SK-N-SH treated with all-trans-retinoic acid at 6 μM for 48 hours (cell line): ENCODE measurements at regions not wholly inside any gene's neighbourhood (a gene's known extent, or its start where the extent isn't known, plus 50 kb on each side); places are given as distances from the start of the nearest gene placed in this dataset.

ENCODE experiments used
- ARNTL ChIP-seq: fragments of 450-650 bp; formaldehyde crosslinking; IDR thresholded peaks from 2 replicates; pipeline ENCODE4 v1.5.0; 2020; ENCODE audit warnings: low read depth, mild to moderate bottlenecking, moderate library complexity, borderline replicate concordance
- BACH2 ChIP-seq: fragments of 250-450 bp; sonication (Bioruptor Pico); IDR thresholded peaks from 2 replicates; pipeline ENCODE4 v1.9.0; 2021; ENCODE audit warnings: mild to moderate bottlenecking, borderline replicate concordance
- ESRRG ChIP-seq: fragments of 250-450 bp; sonication (Bioruptor Pico); IDR thresholded peaks from 2 replicates; pipeline ENCODE4 v1.6.1; 2021; ENCODE audit warnings: mild to moderate bottlenecking
- OSR1 ChIP-seq: fragments of 250-450 bp; sonication (Bioruptor Pico); IDR thresholded peaks from 2 replicates; pipeline ENCODE4 v1.8.0; 2022; ENCODE audit warnings: moderate library complexity, mild to moderate bottlenecking, inconsistent platforms
- RARB ChIP-seq: fragments of 250-450 bp; sonication (Bioruptor Pico); IDR thresholded peaks from 2 replicates; pipeline ENCODE4 v1.8.0; 2021; ENCODE audit warnings: mild to moderate bottlenecking, moderate library complexity
- ZC3H10 ChIP-seq: fragments of 250-450 bp; sonication (Bioruptor Pico); IDR thresholded peaks from 2 replicates; pipeline ENCODE4 v1.5.1; 2021; ENCODE audit warnings: mild to moderate bottlenecking, moderate library complexity
- ZFP3 ChIP-seq: fragments of 250-450 bp; sonication (Bioruptor Pico); IDR thresholded peaks from 2 replicates; pipeline ENCODE4 v1.5.0; 2020; ENCODE audit warnings: mild to moderate bottlenecking, moderate library complexity
- ZNF70 ChIP-seq: fragments of 450-650 bp; formaldehyde crosslinking; IDR thresholded peaks from 2 replicates; pipeline ENCODE4 v1.5.0; 2020; ENCODE audit warnings: mild to moderate bottlenecking, moderate library complexity
- TF ChIP-seq, protein P1 (sequence below): fragments of 250-450 bp; sonication (Bioruptor Pico); IDR thresholded peaks from 2 replicates; pipeline ENCODE4 v1.5.1; 2020; ENCODE audit warnings: low read depth, mild to moderate bottlenecking, moderate library complexity
- TF ChIP-seq, protein P2 (sequence below): fragments of 250-450 bp; sonication (Bioruptor Pico); IDR thresholded peaks from 2 replicates; pipeline ENCODE4 v1.8.0; 2020; ENCODE audit warnings: mild to moderate bottlenecking, moderate library complexity, borderline replicate concordance

GRCh38 chr12:131245564-131246355, 292.1 kb downstream of the ADGRD1 start:
- TF ChIP-seq BACH2 (CRISPR knock-in tag) (no peak), ZNF70 (CRISPR knock-in tag) (no peak), ARNTL (no peak), ZFP3 (CRISPR knock-in tag) (no peak), RARB (CRISPR knock-in tag) (no peak), OSR1 (no peak), ESRRG (CRISPR knock-in tag) (no peak), ZC3H10 (CRISPR knock-in tag) (no peak)
- TF ChIP-seq, protein P1, sequence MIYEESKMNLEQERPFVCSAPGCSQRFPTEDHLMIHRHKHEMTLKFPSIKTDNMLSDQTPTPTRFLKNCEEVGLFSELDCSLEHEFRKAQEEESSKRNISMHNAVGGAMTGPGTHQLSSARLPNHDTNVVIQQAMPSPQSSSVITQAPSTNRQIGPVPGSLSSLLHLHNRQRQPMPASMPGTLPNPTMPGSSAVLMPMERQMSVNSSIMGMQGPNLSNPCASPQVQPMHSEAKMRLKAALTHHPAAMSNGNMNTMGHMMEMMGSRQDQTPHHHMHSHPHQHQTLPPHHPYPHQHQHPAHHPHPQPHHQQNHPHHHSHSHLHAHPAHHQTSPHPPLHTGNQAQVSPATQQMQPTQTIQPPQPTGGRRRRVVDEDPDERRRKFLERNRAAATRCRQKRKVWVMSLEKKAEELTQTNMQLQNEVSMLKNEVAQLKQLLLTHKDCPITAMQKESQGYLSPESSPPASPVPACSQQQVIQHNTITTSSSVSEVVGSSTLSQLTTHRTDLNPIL = no peak
- TF ChIP-seq, protein P2, sequence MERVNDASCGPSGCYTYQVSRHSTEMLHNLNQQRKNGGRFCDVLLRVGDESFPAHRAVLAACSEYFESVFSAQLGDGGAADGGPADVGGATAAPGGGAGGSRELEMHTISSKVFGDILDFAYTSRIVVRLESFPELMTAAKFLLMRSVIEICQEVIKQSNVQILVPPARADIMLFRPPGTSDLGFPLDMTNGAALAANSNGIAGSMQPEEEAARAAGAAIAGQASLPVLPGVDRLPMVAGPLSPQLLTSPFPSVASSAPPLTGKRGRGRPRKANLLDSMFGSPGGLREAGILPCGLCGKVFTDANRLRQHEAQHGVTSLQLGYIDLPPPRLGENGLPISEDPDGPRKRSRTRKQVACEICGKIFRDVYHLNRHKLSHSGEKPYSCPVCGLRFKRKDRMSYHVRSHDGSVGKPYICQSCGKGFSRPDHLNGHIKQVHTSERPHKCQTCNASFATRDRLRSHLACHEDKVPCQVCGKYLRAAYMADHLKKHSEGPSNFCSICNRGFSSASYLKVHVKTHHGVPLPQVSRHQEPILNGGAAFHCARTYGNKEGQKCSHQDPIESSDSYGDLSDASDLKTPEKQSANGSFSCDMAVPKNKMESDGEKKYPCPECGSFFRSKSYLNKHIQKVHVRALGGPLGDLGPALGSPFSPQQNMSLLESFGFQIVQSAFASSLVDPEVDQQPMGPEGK (CRISPR knock-in tag) = no peak
